ENCODE measurements at regions not wholly inside any gene's neighbourhood (a gene's known extent, or its start where the extent isn't known, plus 50 kb on each side); places are given as distances from the start of the nearest gene placed in this dataset.
"Not testable (repeated sequence)": the region's sequence is repeated elsewhere in the genome, so short reads cannot be mapped to it uniquely, and the experiment has no call there.

GRCh38 chr6:78386854-78387253 is 480.5 kb upstream of the IRAK1BP1 start:
- TF ChIP-seq, protein P1, sequence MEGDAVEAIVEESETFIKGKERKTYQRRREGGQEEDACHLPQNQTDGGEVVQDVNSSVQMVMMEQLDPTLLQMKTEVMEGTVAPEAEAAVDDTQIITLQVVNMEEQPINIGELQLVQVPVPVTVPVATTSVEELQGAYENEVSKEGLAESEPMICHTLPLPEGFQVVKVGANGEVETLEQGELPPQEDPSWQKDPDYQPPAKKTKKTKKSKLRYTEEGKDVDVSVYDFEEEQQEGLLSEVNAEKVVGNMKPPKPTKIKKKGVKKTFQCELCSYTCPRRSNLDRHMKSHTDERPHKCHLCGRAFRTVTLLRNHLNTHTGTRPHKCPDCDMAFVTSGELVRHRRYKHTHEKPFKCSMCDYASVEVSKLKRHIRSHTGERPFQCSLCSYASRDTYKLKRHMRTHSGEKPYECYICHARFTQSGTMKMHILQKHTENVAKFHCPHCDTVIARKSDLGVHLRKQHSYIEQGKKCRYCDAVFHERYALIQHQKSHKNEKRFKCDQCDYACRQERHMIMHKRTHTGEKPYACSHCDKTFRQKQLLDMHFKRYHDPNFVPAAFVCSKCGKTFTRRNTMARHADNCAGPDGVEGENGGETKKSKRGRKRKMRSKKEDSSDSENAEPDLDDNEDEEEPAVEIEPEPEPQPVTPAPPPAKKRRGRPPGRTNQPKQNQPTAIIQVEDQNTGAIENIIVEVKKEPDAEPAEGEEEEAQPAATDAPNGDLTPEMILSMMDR (IDR thresholded peaks at IDR 0.05; ENCODE audit: low read length), result not testable (repeated sequence)
- not testable (repeated sequence) for TF ChIP-seq EZH2 (IDR thresholded peaks at IDR 0.05; ENCODE audit: borderline replicate concordance, low read length)

All from OCI-LY1 (cell line).